Transverse colon (tissue), 4 donors: ENCODE measurements at regions not wholly inside any gene's neighbourhood (a gene's known extent, or its start where the extent isn't known, plus 50 kb on each side); places are given as distances from the start of the nearest gene placed in this dataset.

ENCODE experiments used
- DNase-seq: peaks from one replicate; pipeline ENCODE4 v3.0.0-alpha.2; 2019
- H3K27ac ChIP-seq, 4 donors: fragments of 200-600 bp; sonication (generic); 2 replicates each; pipeline ENCODE4 v1.5.1; 2016 to 2018; ENCODE audit warnings: inconsistent platforms in 4 of 4
- H3K27me3 ChIP-seq: fragments of 200-600 bp; sonication (generic); 2 replicates; pipeline ENCODE4 v1.5.1; 2017; ENCODE audit warnings: inconsistent platforms
- H3K36me3 ChIP-seq, 4 donors: fragments of 200-600 bp; sonication (generic); 2 replicates each; pipeline ENCODE4 v1.5.1; 2017 to 2019; ENCODE audit warnings: inconsistent platforms in 4 of 4
- H3K4me1 ChIP-seq, 4 donors: fragments of 200-600 bp; sonication (generic); 2 replicates each; pipeline ENCODE4 v1.5.1; 2017 to 2020; ENCODE audit warnings: inconsistent platforms in 4 of 4
- H3K4me3 ChIP-seq, 4 donors: fragments of 200-600 bp; sonication (generic); 1 replicate in 1 of 4; 2 replicates in 3 of 4; pipeline versions ENCODE4 v1.5.1 to v1.6.1; 2017 to 2019; ENCODE audit warnings: inconsistent platforms in 4 of 4
- H3K9me3 ChIP-seq, 2 donors: fragments of 200-600 bp; sonication (generic); 2 replicates each; pipeline ENCODE4 v1.5.1; 2017 to 2019; ENCODE audit warnings: inconsistent platforms in 2 of 2
- CTCF ChIP-seq, 5 experiments: fragments of 200-600 bp in 3 of 5; fragments of 450-650 bp in 2 of 5; sonication (generic) in 3 of 5; IDR thresholded peaks; 1 replicate in 2 of 5; 2 replicates in 3 of 5; pipeline ENCODE4 v1.5.1; 2016 to 2017; ENCODE audit warnings: antibody characterized with exemption in 5 of 5, inconsistent platforms in 3 of 5, mild to moderate bottlenecking in 2 of 5, moderate library complexity in 1 of 5
- EP300 ChIP-seq: sonication (generic); formaldehyde crosslinking; IDR thresholded peaks from one replicate; pipeline ENCODE4 v1.6.1; 2017; ENCODE audit warnings: antibody characterized with exemption, low read depth
- POLR2A ChIP-seq: fragments of 450-650 bp; IDR thresholded peaks from one replicate; pipeline ENCODE4 v1.6.1; 2016; ENCODE audit warnings: antibody characterized with exemption, mild to moderate bottlenecking, moderate library complexity
- POLR2AphosphoS5 ChIP-seq, 3 donors: sonication (generic); formaldehyde crosslinking; IDR thresholded peaks; one replicate each; pipeline ENCODE4 v1.6.1; 2016; ENCODE audit warnings: antibody characterized with exemption in 3 of 3
- WGBS, 2 donors: methylation state at CpG; one replicate each; pipeline ENCODE4 v1.1.5; 2018; ENCODE audit warnings: low coverage in 1 of 2; 5-methylcytosine and 5-hydroxymethylcytosine counted together
- in situ Hi-C, 4 donors: fragments of 200-750 bp; cut with MboI; loops; one replicate each; pipeline versions ENCODE4 v1.15.0 to v1.15.1; 2017; ENCODE audit warnings: low sequenced_read_pairs in 3 of 4, low pct_ligation_motif_present in 1 of 4, low pct_unique_long_range_greater_than_20kb in 1 of 4
- intact Hi-C: fragments of 100-400 bp; cut with DNase I; formaldehyde crosslinking; loops from one replicate; pipeline ENCODE4 v1.15.1; 2023; ENCODE audit warnings: low total_unique reads

- 53 to 60% methylated on average over 4 of the region's 4 CpGs for WGBS, 2 donors
- no peaks in the 10 kb centered on the region for H3K27me3 ChIP-seq
These were observed 205.9 kb downstream of the HIPK3 start for GRCh38 chr11:33463059-33463458.

GRCh38 chr11:33461369-33462125, 204.4 kb downstream of the HIPK3 start:
- WGBS, 2 donors, result 69 to 90% methylated on average over 2 to 4 of the region's 4 CpGs
- Histone ChIP-seq H3K4me3 (no peak overlapping the region), H3K4me1 (no peaks in the 10 kb centered on the region), H3K27ac (no peak overlapping the region), H3K27me3 (no peaks in the 10 kb centered on the region), H3K36me3 (no peaks in the 10 kb centered on the region), H3K9me3 (no peaks in the 10 kb centered on the region)
- DNase-seq, result no peak
- intact Hi-C loops, result no loop called here
- in situ Hi-C loops, result no loop called here
- no peak for TF ChIP-seq POLR2A
- TF ChIP-seq CTCF (IDR thresholded peaks at IDR 0.05), result no peak
- no peak for TF ChIP-seq POLR2AphosphoS5 (IDR thresholded peaks at IDR 0.05)
- TF ChIP-seq EP300, result no peak

More at GRCh38 chr11:33463059-33463458, 205.9 kb downstream of the HIPK3 start:
- intact Hi-C loops (no loop called here), in situ Hi-C loops (no loop called here)
- TF ChIP-seq EP300 (no peak), POLR2AphosphoS5 (IDR thresholded peaks at IDR 0.05) (no peak), CTCF (IDR thresholded peaks at IDR 0.05) (no peak), POLR2A (no peak)
- Histone ChIP-seq H3K4me3 (no peak overlapping the region), H3K9me3 (no peaks in the 10 kb centered on the region), H3K27ac (no peak overlapping the region), H3K36me3 (no peaks in the 10 kb centered on the region), H3K4me1 (no peaks in the 10 kb centered on the region)
- no peak for DNase-seq

GRCh38 chr11:33457948-33458347, 200.8 kb downstream of the HIPK3 start:
- Histone ChIP-seq H3K4me3 (no peak overlapping the region), H3K9me3 (no peaks in the 10 kb centered on the region), H3K27ac (no peak overlapping the region), H3K36me3 (no peaks in the 10 kb centered on the region), H3K27me3 (no peaks in the 10 kb centered on the region), H3K4me1 (no peaks in the 10 kb centered on the region)
- WGBS, 2 donors, result 84 to 85% methylated on average over 4 to 5 of the region's 5 CpGs
- intact Hi-C loops, result no loop called here
- in situ Hi-C loops, result no loop called here
- TF ChIP-seq EP300 (no peak), CTCF (IDR thresholded peaks at IDR 0.05) (no peak), POLR2A (no peak), POLR2AphosphoS5 (IDR thresholded peaks at IDR 0.05) (no peak)
- DNase-seq, result no peak

GRCh38 chr11:33455867-33456463, 198.8 kb downstream of the HIPK3 start:
- H3K9me3 ChIP-seq, result no peaks in the 10 kb centered on the region
- in situ Hi-C loops, result no loop called here
- H3K4me1 ChIP-seq, result no peaks in the 10 kb centered on the region
- intact Hi-C loops, result no loop called here
- H3K4me3 ChIP-seq, result no peak overlapping the region
- WGBS, 2 donors, result 80 to 85% methylated on average over 4 of the region's 4 CpGs
- H3K36me3 ChIP-seq, result no peaks in the 10 kb centered on the region
- H3K27me3 ChIP-seq, result peaks cover 3% of the 10 kb centered on the region
- no peak for DNase-seq
- TF ChIP-seq EP300 (no peak), POLR2AphosphoS5 (IDR thresholded peaks at IDR 0.05) (no peak), CTCF (IDR thresholded peaks at IDR 0.05) (no peak), POLR2A (no peak)
- H3K27ac ChIP-seq, result no peak overlapping the region
